OCI-LY1 (cell line): ENCODE measurements at regions not wholly inside any gene's neighbourhood (a gene's known extent, or its start where the extent isn't known, plus 50 kb on each side); places are given as distances from the start of the nearest gene placed in this dataset.

Experiments
- H2AFZ ChIP-seq: fragments of 200-600 bp; sonication (generic), shearing (Covaris generic); 2 replicates; pipeline ENCODE4 v1.6.0; 2014; ENCODE audit warnings: antibody characterized with exemption, mild to moderate bottlenecking, low read length
- H3F3A ChIP-seq: fragments of 200-600 bp; sonication (generic), shearing (Covaris generic); 2 replicates; pipeline ENCODE4 v1.6.0; 2014; ENCODE audit warnings: mild to moderate bottlenecking, antibody characterized with exemption, low read length, moderate library complexity; ENCODE audit not compliant: insufficient read depth
- H3K27ac ChIP-seq: fragments of 200-600 bp; sonication (generic); 2 replicates; pipeline ENCODE4 v1.5.1; 2014; ENCODE audit warnings: low read length, mixed run types, mild to moderate bottlenecking, low read depth; ENCODE audit not compliant: poor library complexity, severe bottlenecking
- H3K27me3 ChIP-seq: fragments of 200-600 bp; sonication (generic); 2 replicates; pipeline ENCODE4 v1.6.0; 2014; ENCODE audit warnings: antibody characterized with exemption, mild to moderate bottlenecking, low read length, moderate library complexity; ENCODE audit not compliant: insufficient read depth
- H3K36me3 ChIP-seq: fragments of 200-600 bp; sonication (generic); 2 replicates; pipeline ENCODE4 v1.6.1; 2014; ENCODE audit warnings: mild to moderate bottlenecking, antibody characterized with exemption, low read length, moderate library complexity, mixed read lengths; ENCODE audit not compliant: insufficient read depth
- H3K4me1 ChIP-seq: fragments of 200-600 bp; sonication (generic); 2 replicates; pipeline ENCODE4 v1.5.1; 2014; ENCODE audit warnings: mild to moderate bottlenecking, low read length, moderate library complexity; ENCODE audit not compliant: insufficient read depth, severe bottlenecking
- H3K4me2 ChIP-seq: fragments of 200-600 bp; sonication (generic), shearing (Covaris generic); 2 replicates; pipeline ENCODE4 v1.6.1; 2014; ENCODE audit warnings: low read length
- H3K4me3 ChIP-seq: fragments of 200-600 bp; sonication (generic); 2 replicates; pipeline ENCODE4 v1.5.1; 2014; ENCODE audit warnings: low read length, low read depth, mild to moderate bottlenecking, mixed read lengths; ENCODE audit not compliant: poor library complexity, severe bottlenecking
- H3K79me2 ChIP-seq: fragments of 200-600 bp; shearing (Covaris generic); 2 replicates; pipeline ENCODE4 v1.6.1; 2016; ENCODE audit warnings: mixed run types, low read length, mixed read lengths; ENCODE audit not compliant: insufficient read depth
- H3K9ac ChIP-seq: fragments of 200-600 bp; sonication (generic), shearing (Covaris generic); 2 replicates; pipeline ENCODE4 v1.6.1; 2014; ENCODE audit warnings: mild to moderate bottlenecking, low read length, mixed read lengths
- H3K9me2 ChIP-seq: fragments of 200-600 bp; sonication (generic), shearing (Covaris generic); 2 replicates; pipeline ENCODE4 v1.6.1; 2014; ENCODE audit warnings: low read depth, mild to moderate bottlenecking, low read length, mixed read lengths
- H3K9me3 ChIP-seq: fragments of 200-600 bp; shearing (Covaris generic); 2 replicates; pipeline ENCODE4 v1.6.1; 2014; ENCODE audit warnings: low read length, mixed read lengths
- H4K20me1 ChIP-seq: fragments of 200-600 bp; sonication (generic), shearing (Covaris generic); 2 replicates; pipeline ENCODE4 v1.6.0; 2016; ENCODE audit warnings: mild to moderate bottlenecking, low read length; ENCODE audit not compliant: insufficient read depth
- CTCF ChIP-seq: fragments of 200-600 bp; sonication (generic), shearing (Covaris generic); IDR thresholded peaks from 2 replicates; pipeline ENCODE4 v1.5.1; 2017; ENCODE audit warnings: mild to moderate bottlenecking, antibody characterized with exemption, low read length, moderate library complexity, mixed read lengths
- EZH2 ChIP-seq: fragments of 200-600 bp; sonication (generic), shearing (Covaris generic); IDR thresholded peaks from 2 replicates; pipeline ENCODE4 v1.8.0; 2017; ENCODE audit warnings: borderline replicate concordance, mixed run types, mild to moderate bottlenecking, antibody characterized with exemption, low read length, moderate library complexity, mixed read lengths

GRCh38 chr4:13299343-13299742 is 184.8 kb downstream of the RAB28 start:
- Histone ChIP-seq H3K4me1 (no peaks in the 10 kb centered on the region), H3K27me3 (no peaks in the 10 kb centered on the region), H2AFZ (no peak overlapping the region), H3K9me2 (no peaks in the 10 kb centered on the region), H3K36me3 (no peaks in the 10 kb centered on the region), H3K27ac (no peak overlapping the region), H4K20me1 (no peaks in the 10 kb centered on the region), H3K4me2 (no peak overlapping the region), H3K9ac (no peak overlapping the region), H3F3A (no peaks in the 10 kb centered on the region), H3K4me3 (no peak overlapping the region), H3K79me2 (no peaks in the 10 kb centered on the region), H3K9me3 (no peaks in the 10 kb centered on the region)
- TF ChIP-seq CTCF (no peak), EZH2 (no peak)

- Histone ChIP-seq H3K9me2 (no peaks in the 10 kb centered on the region), H3K9me3 (no peaks in the 10 kb centered on the region), H3K79me2 (no peaks in the 10 kb centered on the region), H3K4me2 (no peak overlapping the region), H3K9ac (no peak overlapping the region), H3K27ac (no peak overlapping the region), H3K4me1 (no peaks in the 10 kb centered on the region), H3F3A (no peaks in the 10 kb centered on the region), H3K4me3 (no peak overlapping the region), H3K27me3 (no peaks in the 10 kb centered on the region), H2AFZ (no peak overlapping the region), H3K36me3 (no peaks in the 10 kb centered on the region), H4K20me1 (no peaks in the 10 kb centered on the region)
- TF ChIP-seq CTCF (no peak), EZH2 (no peak)
Observed at GRCh38 chr4:13298655-13299054, 185.5 kb downstream of the RAB28 start.

- Histone ChIP-seq H3K9ac (no peak overlapping the region), H3K79me2 (no peaks in the 10 kb centered on the region), H3K36me3 (no peaks in the 10 kb centered on the region), H3K27me3 (no peaks in the 10 kb centered on the region), H3K4me1 (no peaks in the 10 kb centered on the region), H3K4me3 (no peak overlapping the region), H3K4me2 (no peak overlapping the region), H2AFZ (no peak overlapping the region), H3K27ac (no peak overlapping the region), H4K20me1 (no peaks in the 10 kb centered on the region), H3K9me3 (no peaks in the 10 kb centered on the region), H3K9me2 (no peaks in the 10 kb centered on the region), H3F3A (no peaks in the 10 kb centered on the region)
- TF ChIP-seq CTCF, result no peak
- TF ChIP-seq EZH2, result no peak
Observed at GRCh38 chr4:13296986-13297385, 187.2 kb downstream of the RAB28 start.
